GM12878 (cell line): ENCODE measurements at regions not wholly inside any gene's neighbourhood (a gene's known extent, or its start where the extent isn't known, plus 50 kb on each side); places are given as distances from the start of the nearest gene placed in this dataset.
"Not testable (repeated sequence)": the region's sequence is repeated elsewhere in the genome, so short reads cannot be mapped to it uniquely, and the experiment has no call there.

Source experiments
- ATAC-seq: fragments of 200-7000 bp; cut with Tn5 transposase; 3 replicates; pipeline ENCODE4 v1.9.1; 2020; ENCODE audit warnings: mild to moderate bottlenecking, moderate library complexity
- BruUV-seq: library from RNA; stranded (reverse); fragments of 400-500 nt; replicated peaks from 2 replicates; lab custom pipeline; 2021; lab: Mats Ljungman, UMichigan
- CTCF ChIA-PET: fragments of 300-600 bp; sonication (Branson Sonifier 250); formaldehyde crosslinking; extraction: SDS; loops from one replicate; lab custom pipeline; 2021; ENCODE audit warnings: inconsistent platforms; lab: Yijun Ruan, JAX
- POLR2A ChIA-PET: fragments of 350-600 bp; formaldehyde crosslinking; extraction: SDS; loops from one replicate; lab custom pipeline; 2021; ENCODE audit warnings: inconsistent platforms; lab: Charles Lee
- RAD21 ChIA-PET: fragments of 300-600 bp; sonication (Branson Sonifier 250); formaldehyde crosslinking; loops from one replicate; lab custom pipeline; 2023; ENCODE audit warnings: antibody characterized with exemption; ENCODE audit not compliant: unreplicated experiment; lab: Charles Lee
- SMC1A ChIA-PET: fragments of 300-600 bp; sonication (Branson Sonifier 250); formaldehyde crosslinking; loops from one replicate; lab custom pipeline; 2023; ENCODE audit not compliant: unreplicated experiment, uncharacterized antibody; lab: Charles Lee
- DNase-seq: peaks from one replicate; pipeline ENCODE4 v3.0.0-alpha.2; 2011; ENCODE audit warnings: low read depth, low spot score
- FAIRE-seq: peaks from 3 replicates; lab custom pipeline; 2011; peaks lifted over from hg19 to GRCh38; lab: Jason Lieb, UNC
- H2AFZ ChIP-seq: 2 replicates; pipeline ENCODE4 v1.6.0; 2011; ENCODE audit warnings: low read depth, low read length, control low read depth; ENCODE audit not compliant: control insufficient read depth
- H3K27ac ChIP-seq: 2 replicates; pipeline ENCODE4 v1.5.1; 2011; ENCODE audit warnings: control low read depth; ENCODE audit not compliant: control insufficient read depth, insufficient read depth
- H3K27me3 ChIP-seq, 2 experiments: replicated peaks in 1 of 2; 2 replicates each; pipeline versions ENCODE4 v1.6.0 to v1.6.1; 2011; ENCODE audit warnings: low read length in 1 of 2; ENCODE audit not compliant: control insufficient read depth in 2 of 2, insufficient read depth in 2 of 2
- H3K36me3 ChIP-seq, 2 experiments: 2 replicates each; pipeline ENCODE4 v1.5.1; 2011; ENCODE audit warnings: low read length in 1 of 2; ENCODE audit not compliant: control insufficient read depth in 2 of 2, insufficient read depth in 2 of 2
- H3K4me1 ChIP-seq: 2 replicates; pipeline ENCODE4 v1.6.1; 2011; ENCODE audit warnings: mild to moderate bottlenecking, low read length, moderate library complexity, mixed read lengths; ENCODE audit not compliant: control insufficient read depth, insufficient read depth
- H3K4me2 ChIP-seq: 2 replicates; pipeline ENCODE4 v1.6.0; 2011; ENCODE audit warnings: control low read depth; ENCODE audit not compliant: control insufficient read depth, insufficient read depth
- H3K4me3 ChIP-seq: fragments of 200-600 bp; sonication (generic); 2 replicates; pipeline ENCODE4 v1.5.1; 2016
- H3K79me2 ChIP-seq: 2 replicates; pipeline ENCODE4 v1.6.0; 2011; ENCODE audit warnings: low read length; ENCODE audit not compliant: control insufficient read depth, insufficient read depth
- H3K9ac ChIP-seq: 2 replicates; pipeline ENCODE4 v1.8.0; 2011; ENCODE audit warnings: low read length, control low read depth, mixed read lengths; ENCODE audit not compliant: control insufficient read depth, insufficient read depth
- H3K9me3 ChIP-seq: replicated peaks from 3 replicates; pipeline ENCODE4 v1.5.1; 2011; ENCODE audit warnings: mild to moderate bottlenecking, low read length; ENCODE audit not compliant: control insufficient read depth, insufficient read depth
- H4K20me1 ChIP-seq: 2 replicates; pipeline ENCODE4 v1.6.0; 2011; ENCODE audit not compliant: control insufficient read depth, insufficient read depth
- NR2C2 ChIP-seq: IDR thresholded peaks from 2 replicates; pipeline ENCODE4 v1.6.1; 2011; ENCODE audit warnings: borderline replicate concordance, low read depth; ENCODE audit not compliant: control insufficient read depth, insufficient read length
- POLR2AphosphoS2 ChIP-seq: IDR thresholded peaks from 2 replicates; pipeline ENCODE4 v1.6.1; 2011; ENCODE audit warnings: low read depth, mild to moderate bottlenecking, low read length, improper control_type of control experiment, moderate library complexity
- RCOR1 ChIP-seq: conservative IDR thresholded peaks from 2 replicates; pipeline ENCODE4 v1.6.1; 2012; ENCODE audit warnings: low read depth, low read length, improper control_type of control experiment
- SMAD1 ChIP-seq: fragments of 450-650 bp; IDR thresholded peaks from 2 replicates; pipeline ENCODE4 v1.6.1; 2018; ENCODE audit warnings: mild to moderate bottlenecking, low read depth; ENCODE audit not compliant: partially characterized antibody
- SRF ChIP-seq, 2 experiments: IDR thresholded peaks; 2 replicates each; pipeline ENCODE4 v1.6.1; 2011; ENCODE audit warnings: low read depth in 2 of 2, low read length in 2 of 2, mild to moderate bottlenecking in 1 of 2, moderate library complexity in 1 of 2
- STAT1 ChIP-seq: fragments of 450-650 bp; conservative IDR thresholded peaks from 2 replicates; pipeline ENCODE4 v1.6.1; 2014; ENCODE audit warnings: antibody characterized with exemption, mild to moderate bottlenecking
- WGBS: methylation state at CpG from one replicate; pipeline ENCODE4 v1.1.6; 2016; ENCODE audit warnings: low lambda C conversion rate; ENCODE audit not compliant: insufficient replicate concordance, insufficient coverage; ENCODE audit errors: missing lambda C conversion rate; 5-methylcytosine and 5-hydroxymethylcytosine counted together
- in situ Hi-C: fragments of 300-500 bp; cut with MboI; formaldehyde crosslinking; loops from 9 replicates; pipeline ENCODE4 v1.14.3; 2018; ENCODE audit warnings: mixed read lengths
- intact Hi-C: fragments of 100-400 bp; cut with micrococcal nuclease; formaldehyde crosslinking; loops from one replicate; pipeline ENCODE4 v1.14.2; 2022; ENCODE audit not compliant: unreplicated experiment

GRCh38 chr15:22251422-22251821, 171.1 kb downstream of the OR4M2 start:
- SMC1A ChIA-PET, result no interaction called here
- no peak for DNase-seq
- BruUV-seq, result no TSS peak
- POLR2A ChIA-PET, result no interaction called here
- in situ Hi-C loops (loop anchor here (10.0 kb wide), 1 partner anchor 1867 kb away; no protein-coding TSS in a partner anchor), intact Hi-C loops (no loop called here)
- Histone ChIP-seq H3K79me2 (no peaks in the 10 kb centered on the region), H3K9me3 (no peaks in the 10 kb centered on the region), H3K4me2 (no peak overlapping the region), H3K9ac (no peak overlapping the region), H4K20me1 (no peaks in the 10 kb centered on the region), H2AFZ (no peak overlapping the region), H3K4me3 (no peak overlapping the region), H3K27me3 (no peaks in the 10 kb centered on the region), H3K36me3 (no peaks in the 10 kb centered on the region), H3K27ac (no peak overlapping the region), H3K4me1 (peaks cover 13% of the 10 kb centered on the region)
- CTCF ChIA-PET, result no interaction called here
- RAD21 ChIA-PET, result no interaction called here
- 20% methylated on average over 1 of the region's 1 CpG for WGBS
- ATAC-seq, result no peak
- FAIRE-seq, result no peak
- TF ChIP-seq SRF (IDR thresholded peaks at IDR 0.05; ENCODE audit: low read depth in 2 of 2, low read length in 2 of 2), result no peak
- no peak for TF ChIP-seq RCOR1
- no peak for TF ChIP-seq NR2C2
- no peak for TF ChIP-seq SMAD1
- no peak for TF ChIP-seq POLR2AphosphoS2
- TF ChIP-seq STAT1, result no peak
- TF ChIP-seq, all 136 proteins: peak for 0

- WGBS, result 30% methylated on average over 4 of the region's 4 CpGs
- CTCF ChIA-PET, H3K36me3 ChIP-seq, H4K20me1 ChIP-seq, SMC1A ChIA-PET, RAD21 ChIA-PET, H3K27me3 ChIP-seq, H3K27ac ChIP-seq, H2AFZ ChIP-seq, H3K79me2 ChIP-seq, ATAC-seq, intact Hi-C loops, H3K9me3 ChIP-seq, FAIRE-seq, POLR2A ChIA-PET, H3K4me2 ChIP-seq, H3K9ac ChIP-seq, H3K4me3 ChIP-seq, DNase-seq, BruUV-seq: not testable (repeated sequence)
- in situ Hi-C loops, result loop anchor here (10.0 kb wide), 1 partner anchor 1867 kb away; no protein-coding TSS in a partner anchor
- H3K4me1 ChIP-seq, result peaks cover 13% of the 10 kb centered on the region
Observed at GRCh38 chr15:22252047-22252446, 171.7 kb downstream of the OR4M2 start.

- H3K27ac ChIP-seq, SMC1A ChIA-PET, DNase-seq, H3K9me3 ChIP-seq, H3K36me3 ChIP-seq, CTCF ChIA-PET, FAIRE-seq, H3K79me2 ChIP-seq, H3K4me3 ChIP-seq, ATAC-seq, intact Hi-C loops, POLR2A ChIA-PET, H4K20me1 ChIP-seq, H3K4me2 ChIP-seq, H3K27me3 ChIP-seq, RAD21 ChIA-PET, H2AFZ ChIP-seq, BruUV-seq, H3K9ac ChIP-seq: not testable (repeated sequence)
- WGBS, result 72% methylated on average over 7 of the region's 7 CpGs
- in situ Hi-C loops, result loop anchor here (10.0 kb wide), 1 partner anchor 1868 kb away; no protein-coding TSS in a partner anchor
- peaks cover 13% of the 10 kb centered on the region for H3K4me1 ChIP-seq
Observed at GRCh38 chr15:22252521-22252920, 172.2 kb downstream of the OR4M2 start.
